ENCODE measurements at regions not wholly inside any gene's neighbourhood (a gene's known extent, or its start where the extent isn't known, plus 50 kb on each side); places are given as distances from the start of the nearest gene placed in this dataset.

GRCh38 chr10:124173298-124173900 lies 80.0 kb upstream of the CHST15 start:
- no peaks in the 10 kb centered on the region for H3K79me2 ChIP-seq (ENCODE audit: insufficient read depth, low read length)
- TF ChIP-seq, protein P1, sequence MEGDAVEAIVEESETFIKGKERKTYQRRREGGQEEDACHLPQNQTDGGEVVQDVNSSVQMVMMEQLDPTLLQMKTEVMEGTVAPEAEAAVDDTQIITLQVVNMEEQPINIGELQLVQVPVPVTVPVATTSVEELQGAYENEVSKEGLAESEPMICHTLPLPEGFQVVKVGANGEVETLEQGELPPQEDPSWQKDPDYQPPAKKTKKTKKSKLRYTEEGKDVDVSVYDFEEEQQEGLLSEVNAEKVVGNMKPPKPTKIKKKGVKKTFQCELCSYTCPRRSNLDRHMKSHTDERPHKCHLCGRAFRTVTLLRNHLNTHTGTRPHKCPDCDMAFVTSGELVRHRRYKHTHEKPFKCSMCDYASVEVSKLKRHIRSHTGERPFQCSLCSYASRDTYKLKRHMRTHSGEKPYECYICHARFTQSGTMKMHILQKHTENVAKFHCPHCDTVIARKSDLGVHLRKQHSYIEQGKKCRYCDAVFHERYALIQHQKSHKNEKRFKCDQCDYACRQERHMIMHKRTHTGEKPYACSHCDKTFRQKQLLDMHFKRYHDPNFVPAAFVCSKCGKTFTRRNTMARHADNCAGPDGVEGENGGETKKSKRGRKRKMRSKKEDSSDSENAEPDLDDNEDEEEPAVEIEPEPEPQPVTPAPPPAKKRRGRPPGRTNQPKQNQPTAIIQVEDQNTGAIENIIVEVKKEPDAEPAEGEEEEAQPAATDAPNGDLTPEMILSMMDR (conservative IDR thresholded peaks at IDR 0.05) = no peak
- H3K27ac ChIP-seq (ENCODE audit: insufficient read length, low read depth, low read length) = no peak overlapping the region
- H4K91ac ChIP-seq (ENCODE audit: insufficient read length, low read depth, low read length) = no peak overlapping the region
- H3K27me3 Mint-ChIP-seq (ENCODE audit: low read depth) = peaks cover 7% of the 10 kb centered on the region
- H3K56ac ChIP-seq (ENCODE audit: insufficient read length, low read depth, low read length) = no peak overlapping the region
- H2BK15ac ChIP-seq (ENCODE audit: low read depth, low read length) = no peak overlapping the region
- no peaks in the 10 kb centered on the region for H3K36me3 Mint-ChIP-seq (ENCODE audit: insufficient read depth in 1 of 3, low read depth in 3 of 3)
- WGBS (ENCODE audit: extremely low coverage, insufficient read length, low lambda C conversion rate) = no CpG with 5 or more reads among the region's 16 CpGs
- H3K4me3 Mint-ChIP-seq = no peak overlapping the region
- no peak overlapping the region for H4K8ac ChIP-seq (replicated peaks; ENCODE audit: insufficient read length, low read depth, low read length)
- H3K18ac ChIP-seq (ENCODE audit: insufficient read length, low read depth, low read length) = no peak overlapping the region
- H3K4me1 ChIP-seq (ENCODE audit: insufficient read depth, low read length) = no peaks in the 10 kb centered on the region
- no peaks in the 10 kb centered on the region for H3K9me3 ChIP-seq (ENCODE audit: control insufficient read depth, low read depth, low read length)
- no peak overlapping the region for H3K4me2 ChIP-seq (ENCODE audit: insufficient read depth, insufficient read length, low read length)
- no peak overlapping the region for H2BK120ac ChIP-seq (ENCODE audit: low read depth, low read length, poor library complexity, severe bottlenecking)
- H2AFZ ChIP-seq (ENCODE audit: low read length) = no peak overlapping the region
- H2BK12ac ChIP-seq (ENCODE audit: insufficient read length, low read depth, low read length) = no peak overlapping the region
- no peaks in the 10 kb centered on the region for H4K20me1 ChIP-seq (ENCODE audit: control insufficient read depth, insufficient read depth, insufficient read length)
- no peak overlapping the region for H4K5ac ChIP-seq (ENCODE audit: insufficient read length, low read depth, low read length)
- no peaks in the 10 kb centered on the region for H3K9me3 Mint-ChIP-seq
- peak overlapping the region in 1 of 3 experiments; percentile 52; a peak in 1 of 7 replicates for H3K27ac Mint-ChIP-seq
- H2BK5ac ChIP-seq (ENCODE audit: insufficient read length, low read length) = no peak overlapping the region
- H3K79me1 ChIP-seq (ENCODE audit: insufficient read depth, low read depth, low read length, poor library complexity, severe bottlenecking) = no peaks in the 10 kb centered on the region
- no peaks in the 10 kb centered on the region for H3K27me3 ChIP-seq (ENCODE audit: insufficient read depth, low read length)
- H3K14ac ChIP-seq (ENCODE audit: insufficient read depth, low read length) = no peak overlapping the region
- no peak overlapping the region for H3K9ac ChIP-seq (ENCODE audit: extremely low read depth, insufficient read length, low read length)
- no peak overlapping the region for H3K4ac ChIP-seq (ENCODE audit: low read depth, low read length)
- peaks cover 4 to 8% of the 10 kb centered on the region in 2 experiments for H3K4me1 Mint-ChIP-seq
- no peaks in the 10 kb centered on the region for H3K23me2 ChIP-seq (ENCODE audit: insufficient read length, low read depth, low read length, poor library complexity, severe bottlenecking)
- DNase-seq = peak; percentile 23
- no peak overlapping the region for H3T11ph ChIP-seq (ENCODE audit: low read length)
- no peak overlapping the region for H3K23ac ChIP-seq (ENCODE audit: insufficient read length, low read depth, low read length)
- H2AK5ac ChIP-seq (ENCODE audit: insufficient read length, low read length) = no peak overlapping the region
- no peak overlapping the region for H2BK20ac ChIP-seq (ENCODE audit: low read depth, low read length, poor library complexity, severe bottlenecking)
